Trophoblast cell (in vitro differentiated cells and primary cell): ENCODE measurements at regions not wholly inside any gene's neighbourhood (a gene's known extent, or its start where the extent isn't known, plus 50 kb on each side); places are given as distances from the start of the nearest gene placed in this dataset.

Experiments used
- DNase-seq, 2 donors: peaks; one replicate each; pipeline ENCODE4 v3.0.0-alpha.2; 2016
- H2AFZ ChIP-seq: 2 replicates; pipeline ENCODE4 v1.6.1; 2013; ENCODE audit warnings: low read length, moderate library complexity, mild to moderate bottlenecking; ENCODE audit not compliant: insufficient read depth, poor library complexity
- H2AK5ac ChIP-seq: 2 replicates; pipeline ENCODE4 v1.6.1; 2013; ENCODE audit warnings: mild to moderate bottlenecking, low read length
- H2BK120ac ChIP-seq: 2 replicates; pipeline ENCODE4 v1.6.1; 2013; ENCODE audit warnings: low read length, mild to moderate bottlenecking, moderate library complexity; ENCODE audit not compliant: insufficient read depth, poor library complexity
- H2BK12ac ChIP-seq: 2 replicates; pipeline ENCODE4 v1.6.1; 2013; ENCODE audit warnings: mild to moderate bottlenecking, low read length, moderate library complexity
- H2BK5ac ChIP-seq: 2 replicates; pipeline ENCODE4 v1.6.1; 2013; ENCODE audit warnings: low read length, low read depth, moderate library complexity, mild to moderate bottlenecking; ENCODE audit not compliant: poor library complexity
- H3K14ac ChIP-seq: 2 replicates; pipeline ENCODE4 v1.6.1; 2013; ENCODE audit warnings: mild to moderate bottlenecking, low read length
- H3K18ac ChIP-seq: 2 replicates; pipeline ENCODE4 v1.6.1; 2013; ENCODE audit warnings: mild to moderate bottlenecking, low read length
- H3K23ac ChIP-seq: 2 replicates; pipeline ENCODE4 v1.6.1; 2013; ENCODE audit warnings: low read length
- H3K27ac ChIP-seq: 2 replicates; pipeline ENCODE4 v1.5.1; 2013; ENCODE audit warnings: low read depth, mild to moderate bottlenecking, inconsistent platforms, low read length, moderate library complexity
- H3K27me3 ChIP-seq: 2 replicates; pipeline ENCODE4 v1.6.1; 2013; ENCODE audit warnings: inconsistent platforms, mild to moderate bottlenecking, low read length, moderate library complexity; ENCODE audit not compliant: insufficient read depth
- H3K36me3 ChIP-seq, 2 experiments: 1 replicate in 1 of 2; 2 replicates in 1 of 2; pipeline ENCODE4 v1.6.1; 2013; ENCODE audit warnings: low read length in 2 of 2, mild to moderate bottlenecking in 2 of 2, moderate library complexity in 1 of 2; ENCODE audit not compliant: insufficient read depth in 2 of 2, control insufficient read depth in 1 of 2
- H3K4ac ChIP-seq: 2 replicates; pipeline ENCODE4 v1.6.1; 2013; ENCODE audit warnings: low read depth, mild to moderate bottlenecking, low read length, moderate library complexity
- H3K4me1 ChIP-seq, 2 experiments: 1 replicate in 1 of 2; 2 replicates in 1 of 2; pipeline ENCODE4 v1.6.1; 2013; ENCODE audit warnings: low read length in 2 of 2, mild to moderate bottlenecking in 2 of 2, moderate library complexity in 1 of 2; ENCODE audit not compliant: insufficient read depth in 2 of 2, control insufficient read depth in 1 of 2
- H3K4me2 ChIP-seq: 2 replicates; pipeline ENCODE4 v1.6.1; 2013; ENCODE audit warnings: inconsistent platforms, mild to moderate bottlenecking, low read length, moderate library complexity
- H3K4me3 ChIP-seq: 2 replicates; pipeline ENCODE4 v1.5.1; 2013; ENCODE audit warnings: mild to moderate bottlenecking, low read depth, low read length, inconsistent platforms
- H3K79me1 ChIP-seq: one replicate; pipeline ENCODE4 v1.6.1; 2013; ENCODE audit warnings: low read length
- H3K79me2 ChIP-seq: 2 replicates; pipeline ENCODE4 v1.6.1; 2013; ENCODE audit warnings: low read length, mild to moderate bottlenecking; ENCODE audit not compliant: control insufficient read depth, insufficient read depth, poor library complexity
- H3K9ac ChIP-seq: 2 replicates; pipeline ENCODE4 v1.6.1; 2013; ENCODE audit warnings: mild to moderate bottlenecking, low read length
- H3K9me3 ChIP-seq: 2 replicates; pipeline ENCODE4 v1.6.1; 2013; ENCODE audit warnings: low read depth, mild to moderate bottlenecking, control low read depth, inconsistent platforms, low read length; ENCODE audit not compliant: insufficient read depth
- H4K12ac ChIP-seq: 2 replicates; pipeline ENCODE4 v1.6.1; 2013; ENCODE audit warnings: low read depth, mild to moderate bottlenecking, low read length, moderate library complexity
- H4K8ac ChIP-seq: 2 replicates; pipeline ENCODE4 v1.6.1; 2013; ENCODE audit warnings: low read depth, mild to moderate bottlenecking, low read length, moderate library complexity
- H4K91ac ChIP-seq: one replicate; pipeline ENCODE4 v1.6.1; 2013; ENCODE audit warnings: low read depth, mild to moderate bottlenecking, low read length, moderate library complexity
- WGBS: extraction: QIAGEN DNeasy Blood & Tissue Kit; methylation state at CpG from one replicate; pipeline ENCODE4 v1.1.7; 2013; ENCODE audit warnings: missing lambda C conversion rate; ENCODE audit not compliant: insufficient read length, insufficient coverage; ENCODE audit errors: extremely low coverage; 5-methylcytosine and 5-hydroxymethylcytosine counted together

DNA sequence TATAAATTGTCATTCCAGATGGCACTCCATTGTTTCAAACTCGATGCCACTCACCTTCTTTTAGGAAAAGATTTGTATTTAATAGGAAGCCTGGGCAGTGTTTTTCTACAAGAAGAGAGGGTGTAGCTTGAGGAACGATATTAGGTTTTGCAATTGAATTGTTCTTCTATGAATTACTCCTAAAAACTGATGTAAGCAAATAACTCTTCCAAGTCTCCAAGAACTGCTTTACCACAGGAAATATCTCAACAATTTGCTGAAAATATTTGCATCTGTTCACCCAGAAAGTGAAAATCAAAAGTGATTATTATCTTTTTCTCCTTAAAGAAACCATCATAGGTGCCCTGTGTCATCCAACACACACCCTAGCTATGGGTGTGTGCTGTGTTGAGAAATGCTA lies 261.3 kb upstream of the MEOX2 start:
- H2AK5ac ChIP-seq = no peak overlapping the region
- no peak overlapping the region for H3K14ac ChIP-seq
- no peak overlapping the region for H4K91ac ChIP-seq
- no peak overlapping the region for H3K9ac ChIP-seq
- no CpG with 5 or more reads among the region's 2 CpGs for WGBS
- H3K4me1 ChIP-seq = no peaks in the 10 kb centered on the region
- no peak overlapping the region for H2BK12ac ChIP-seq
- no peak overlapping the region for H3K4me3 ChIP-seq
- H3K79me1 ChIP-seq = no peaks in the 10 kb centered on the region
- no peaks in the 10 kb centered on the region for H3K9me3 ChIP-seq
- H3K4me2 ChIP-seq = no peak overlapping the region
- DNase-seq = no peak
- H4K12ac ChIP-seq = no peak overlapping the region
- H3K36me3 ChIP-seq = no peaks in the 10 kb centered on the region
- no peak overlapping the region for H2BK120ac ChIP-seq
- no peak overlapping the region for H2AFZ ChIP-seq
- no peaks in the 10 kb centered on the region for H3K27me3 ChIP-seq
- no peaks in the 10 kb centered on the region for H3K79me2 ChIP-seq
- no peak overlapping the region for H4K8ac ChIP-seq
- H2BK5ac ChIP-seq = no peak overlapping the region
- H3K18ac ChIP-seq = no peak overlapping the region
- no peak overlapping the region for H3K27ac ChIP-seq
- no peak overlapping the region for H3K4ac ChIP-seq
- H3K23ac ChIP-seq = no peak overlapping the region

DNA sequence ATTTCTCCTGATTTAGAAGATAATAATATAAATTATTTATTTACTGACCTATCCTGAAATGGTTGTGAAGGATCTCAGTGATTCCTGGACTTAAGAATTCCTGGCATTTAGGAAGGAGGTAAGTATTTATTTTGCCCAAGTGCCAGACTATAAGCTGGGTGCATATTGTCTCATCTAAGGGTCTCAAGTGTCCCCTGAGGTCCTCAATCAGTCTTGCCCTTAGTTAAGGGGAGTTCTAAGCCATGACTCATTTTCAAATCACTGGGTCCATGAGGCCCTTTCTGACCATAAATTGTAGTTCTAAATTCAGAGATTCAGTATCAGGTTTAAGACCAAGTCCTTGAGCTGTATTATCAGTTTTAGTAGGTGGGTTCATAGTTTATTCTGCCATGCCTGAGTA lies 251.6 kb upstream of the MEOX2 start:
- H3K27ac ChIP-seq = no peak overlapping the region
- H3K4me3 ChIP-seq = no peak overlapping the region
- no peak overlapping the region for H3K23ac ChIP-seq
- no peak overlapping the region for H4K12ac ChIP-seq
- H4K8ac ChIP-seq = no peak overlapping the region
- no peak overlapping the region for H2BK120ac ChIP-seq
- H2BK12ac ChIP-seq = no peak overlapping the region
- no peaks in the 10 kb centered on the region for H3K9me3 ChIP-seq
- H4K91ac ChIP-seq = no peak overlapping the region
- no peak overlapping the region for H3K14ac ChIP-seq
- H2AK5ac ChIP-seq = no peak overlapping the region
- H3K79me2 ChIP-seq = no peaks in the 10 kb centered on the region
- no peak overlapping the region for H3K9ac ChIP-seq
- H2AFZ ChIP-seq = no peak overlapping the region
- no peaks in the 10 kb centered on the region for H3K27me3 ChIP-seq
- no peak for DNase-seq
- no peak overlapping the region for H3K4me2 ChIP-seq
- no peaks in the 10 kb centered on the region for H3K79me1 ChIP-seq
- H3K4me1 ChIP-seq = no peaks in the 10 kb centered on the region
- H2BK5ac ChIP-seq = no peak overlapping the region
- no peak overlapping the region for H3K4ac ChIP-seq
- H3K18ac ChIP-seq = no peak overlapping the region
- H3K36me3 ChIP-seq = no peaks in the 10 kb centered on the region

DNA sequence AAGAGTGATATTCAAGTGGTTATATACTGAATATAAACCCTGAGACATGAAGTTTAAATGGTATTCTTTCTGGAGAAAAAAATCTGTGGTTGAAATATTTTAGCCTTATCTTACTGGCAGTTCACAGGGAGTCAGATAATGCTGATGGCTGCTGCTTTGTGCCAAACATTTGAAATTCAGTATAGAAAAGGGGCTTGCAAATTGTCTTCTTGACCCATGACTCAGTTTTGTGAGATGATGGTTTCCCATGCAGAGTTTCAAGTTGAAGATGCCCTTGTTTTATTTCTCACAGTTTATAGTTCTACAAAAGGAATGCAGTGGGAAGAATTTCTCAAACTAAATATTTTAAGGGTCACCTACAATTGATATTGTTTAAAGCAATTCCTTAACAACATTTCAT lies 251.1 kb upstream of the MEOX2 start:
- Histone ChIP-seq H4K8ac (no peak overlapping the region), H3K9ac (no peak overlapping the region), H3K14ac (no peak overlapping the region), H3K4me1 (no peaks in the 10 kb centered on the region), H4K12ac (no peak overlapping the region), H3K79me1 (no peaks in the 10 kb centered on the region), H3K4ac (no peak overlapping the region), H3K36me3 (no peaks in the 10 kb centered on the region), H2AFZ (no peak overlapping the region), H2BK12ac (no peak overlapping the region), H3K4me2 (no peak overlapping the region), H2BK120ac (no peak overlapping the region), H3K23ac (no peak overlapping the region), H2BK5ac (no peak overlapping the region), H3K4me3 (no peak overlapping the region), H3K27ac (no peak overlapping the region), H2AK5ac (no peak overlapping the region), H3K9me3 (no peaks in the 10 kb centered on the region), H3K79me2 (no peaks in the 10 kb centered on the region), H3K27me3 (no peaks in the 10 kb centered on the region), H4K91ac (no peak overlapping the region), H3K18ac (no peak overlapping the region)
- no peak for DNase-seq

DNA sequence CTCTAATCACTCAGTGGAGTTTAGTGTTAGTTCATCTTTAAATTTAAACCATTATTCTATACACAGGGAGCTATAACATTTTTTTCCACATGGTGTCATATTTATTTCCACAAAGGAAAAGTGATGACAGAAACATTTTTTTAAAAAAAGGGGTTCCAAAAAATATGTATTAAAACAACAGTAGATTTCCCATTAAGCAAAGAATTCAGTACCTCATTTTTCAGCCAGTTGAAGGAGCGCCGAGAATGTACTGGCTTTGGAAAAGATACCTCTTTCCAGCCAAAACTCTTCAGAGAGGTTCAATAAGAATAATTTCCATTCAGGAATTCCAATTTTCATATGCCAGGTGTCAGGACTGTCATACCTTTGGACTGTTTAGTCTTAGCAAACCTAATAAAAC lies 250.5 kb upstream of the MEOX2 start:
- Histone ChIP-seq H2AFZ (no peak overlapping the region), H3K4me2 (no peak overlapping the region), H3K27me3 (no peaks in the 10 kb centered on the region), H3K4me1 (no peaks in the 10 kb centered on the region), H3K23ac (no peak overlapping the region), H3K36me3 (no peaks in the 10 kb centered on the region), H2AK5ac (no peak overlapping the region), H3K4me3 (no peak overlapping the region), H2BK5ac (no peak overlapping the region), H3K9me3 (no peaks in the 10 kb centered on the region), H3K79me2 (no peaks in the 10 kb centered on the region), H2BK120ac (no peak overlapping the region), H3K14ac (no peak overlapping the region), H2BK12ac (no peak overlapping the region), H3K79me1 (no peaks in the 10 kb centered on the region), H3K4ac (no peak overlapping the region), H4K12ac (no peak overlapping the region), H3K18ac (no peak overlapping the region), H3K9ac (no peak overlapping the region), H4K8ac (no peak overlapping the region), H3K27ac (no peak overlapping the region), H4K91ac (no peak overlapping the region)
- WGBS = no CpG with 5 or more reads among the region's 2 CpGs
- no peak for DNase-seq

DNA sequence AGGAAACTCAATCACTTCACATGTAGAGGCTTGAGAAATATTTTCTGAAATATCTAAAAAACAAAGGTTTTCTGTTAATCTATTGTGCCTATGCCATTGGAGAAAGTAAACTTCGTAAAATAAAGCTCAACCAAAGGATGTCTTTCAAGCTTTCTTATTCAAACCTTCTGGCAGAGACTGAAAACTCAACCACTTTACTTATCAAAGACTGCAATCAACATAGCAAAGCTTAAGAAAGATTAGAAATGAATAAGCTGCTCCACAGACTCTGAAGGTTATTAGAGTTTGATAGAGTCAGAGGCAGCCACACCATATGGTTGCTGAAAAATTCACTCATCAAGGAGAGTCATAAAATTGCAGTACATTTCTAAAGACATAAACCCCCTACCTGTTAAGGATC lies 245.8 kb upstream of the MEOX2 start:
- H4K91ac ChIP-seq = no peak overlapping the region
- no peaks in the 10 kb centered on the region for H3K79me2 ChIP-seq
- no peak overlapping the region for H3K4me3 ChIP-seq
- no peaks in the 10 kb centered on the region for H3K27me3 ChIP-seq
- H3K23ac ChIP-seq = no peak overlapping the region
- H4K8ac ChIP-seq = no peak overlapping the region
- H2BK12ac ChIP-seq = no peak overlapping the region
- no peak overlapping the region for H4K12ac ChIP-seq
- H3K36me3 ChIP-seq = no peaks in the 10 kb centered on the region
- no peak overlapping the region for H3K14ac ChIP-seq
- DNase-seq = no peak
- H2AK5ac ChIP-seq = no peak overlapping the region
- H2AFZ ChIP-seq = no peak overlapping the region
- no peak overlapping the region for H2BK120ac ChIP-seq
- no peaks in the 10 kb centered on the region for H3K4me1 ChIP-seq
- no CpG with 5 or more reads among the region's 1 CpG for WGBS
- H3K18ac ChIP-seq = no peak overlapping the region
- H3K9me3 ChIP-seq = no peaks in the 10 kb centered on the region
- H3K4ac ChIP-seq = no peak overlapping the region
- no peak overlapping the region for H2BK5ac ChIP-seq
- H3K9ac ChIP-seq = no peak overlapping the region
- no peaks in the 10 kb centered on the region for H3K79me1 ChIP-seq
- no peak overlapping the region for H3K27ac ChIP-seq
- H3K4me2 ChIP-seq = no peak overlapping the region
